AG09309 (cell line): ENCODE measurements at regions not wholly inside any gene's neighbourhood (a gene's known extent, or its start where the extent isn't known, plus 50 kb on each side); places are given as distances from the start of the nearest gene placed in this dataset.
"Not testable (repeated sequence)": the region's sequence is repeated elsewhere in the genome, so short reads cannot be mapped to it uniquely, and the experiment has no call there.

Source experiments
- DNase-seq: peaks from one replicate; pipeline ENCODE4 v3.0.0-alpha.2; 2010; ENCODE audit warnings: low read depth
- H3K4me3 ChIP-seq: 2 replicates; pipeline ENCODE4 v1.5.1; 2011; ENCODE audit warnings: mild to moderate bottlenecking, low read depth, low read length, moderate library complexity; ENCODE audit not compliant: control insufficient read depth
- CTCF ChIP-seq: IDR thresholded peaks from 2 replicates; pipeline ENCODE4 v1.5.1; 2011; ENCODE audit warnings: mild to moderate bottlenecking, low read depth, low read length, inconsistent platforms; ENCODE audit not compliant: insufficient read depth, control insufficient read depth; ENCODE audit errors: missing control alignments

GRCh38 chr20:52037370-52037769 is 154.2 kb downstream of the ZFP64 start:
- DNase-seq: no peak
- TF ChIP-seq CTCF: no peak
- no peak overlapping the region for H3K4me3 ChIP-seq

GRCh38 chr20:52035977-52036376 is 155.6 kb downstream of the ZFP64 start:
- no peak for TF ChIP-seq CTCF
- no peak overlapping the region for H3K4me3 ChIP-seq
- DNase-seq: no peak

GRCh38 chr20:52035498-52035897 is 156.1 kb downstream of the ZFP64 start:
- no peak overlapping the region for H3K4me3 ChIP-seq
- DNase-seq: no peak
- no peak for TF ChIP-seq CTCF

- DNase-seq: no peak
- H3K4me3 ChIP-seq: no peak overlapping the region
- no peak for TF ChIP-seq CTCF
Measured at GRCh38 chr20:52034581-52034980, 157.0 kb downstream of the ZFP64 start.

- H3K4me3 ChIP-seq: no peak overlapping the region
- no peak for DNase-seq
Measured at GRCh38 chr20:52033313-52033712, 158.3 kb downstream of the ZFP64 start.

GRCh38 chr20:52032304-52032683 is 159.3 kb downstream of the ZFP64 start:
- DNase-seq, H3K4me3 ChIP-seq: not testable (repeated sequence)

More at GRCh38 chr20:52033313-52033712, 158.3 kb downstream of the ZFP64 start:
- TF ChIP-seq CTCF: no peak

- no peak for TF ChIP-seq CTCF
- peak; percentile 75 for DNase-seq
- H3K4me3 ChIP-seq: no peak overlapping the region
Measured at GRCh38 chr20:52031563-52032303, 159.8 kb downstream of the ZFP64 start.
